Hematopoietic multipotent progenitor cell treated with erythropoietin and hydrocortisone succinate and interleukin-3 and kit ligand, for 15 days (in vitro differentiated cells): ENCODE measurements at regions not wholly inside any gene's neighbourhood (a gene's known extent, or its start where the extent isn't known, plus 50 kb on each side); places are given as distances from the start of the nearest gene placed in this dataset.
"Not testable (repeated sequence)": the region's sequence is repeated elsewhere in the genome, so short reads cannot be mapped to it uniquely, and the experiment has no call there.

Experiments used
- DNase-seq: peaks from one replicate; pipeline ENCODE4 v3.0.0-alpha.2; 2015; ENCODE audit warnings: low spot score

DNA sequence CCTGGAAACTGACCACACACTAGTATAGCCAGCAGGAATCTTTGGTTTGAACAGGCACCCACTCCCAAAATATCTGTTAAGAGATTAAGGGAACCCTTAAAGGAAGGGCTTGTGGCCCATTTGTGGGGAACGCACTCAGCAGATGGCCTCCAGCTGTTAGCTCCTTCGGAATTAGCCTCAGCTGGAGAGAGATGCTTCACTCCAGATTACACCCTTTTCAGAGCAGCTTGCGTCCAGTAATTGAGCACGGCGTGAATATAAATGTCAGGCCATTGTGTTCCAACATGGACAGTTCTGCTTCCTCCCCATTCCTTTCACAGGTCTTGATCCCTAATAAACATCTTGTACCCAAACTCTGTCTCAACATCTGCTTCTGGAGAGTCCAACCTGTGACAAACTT lies 397.8 kb downstream of the SEC23A start:
- DNase-seq = no peak

DNA sequence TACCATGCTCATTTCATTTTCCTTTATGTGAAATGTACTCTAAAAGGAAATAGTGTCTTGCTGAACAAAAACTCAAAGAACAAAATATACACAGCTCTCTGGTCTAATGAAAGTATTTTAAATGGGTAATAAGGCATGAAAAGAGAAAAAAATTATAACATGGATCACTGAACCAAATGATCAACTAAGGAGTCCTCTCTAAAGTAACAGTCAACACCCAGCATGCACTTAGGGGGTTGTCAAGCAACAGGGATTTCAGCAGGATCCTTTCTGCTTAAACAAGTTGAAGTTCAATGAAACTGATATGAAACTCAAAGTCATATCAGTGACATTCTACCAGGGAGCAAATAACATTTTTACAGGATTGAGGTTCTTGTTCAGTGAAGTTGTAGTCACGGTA lies 398.8 kb downstream of the SEC23A start:
- DNase-seq = no peak

DNA sequence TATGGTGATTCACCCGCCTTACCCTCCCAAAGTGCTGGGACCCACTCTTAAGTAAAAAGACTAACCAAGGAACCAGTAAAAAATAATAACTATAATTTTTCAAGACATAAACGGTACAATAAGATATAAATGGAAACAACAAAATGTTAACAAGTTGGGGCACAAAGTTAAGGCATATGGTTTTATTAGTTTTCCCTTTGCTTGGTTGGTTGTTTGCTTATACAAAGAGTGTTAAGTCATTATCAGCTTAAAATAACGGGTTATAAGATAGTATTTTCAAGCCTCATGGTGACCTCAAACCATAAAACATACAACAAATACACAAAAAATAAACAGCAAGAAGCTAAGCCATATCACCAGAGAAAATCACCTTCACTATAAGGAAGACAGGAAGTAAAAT lies 406.1 kb downstream of the SEC23A start:
- no peak for DNase-seq

- DNase-seq = no peak
Measured at GRCh38 chr14:38693423-38693822, 409.6 kb downstream of the SEC23A start.

DNA sequence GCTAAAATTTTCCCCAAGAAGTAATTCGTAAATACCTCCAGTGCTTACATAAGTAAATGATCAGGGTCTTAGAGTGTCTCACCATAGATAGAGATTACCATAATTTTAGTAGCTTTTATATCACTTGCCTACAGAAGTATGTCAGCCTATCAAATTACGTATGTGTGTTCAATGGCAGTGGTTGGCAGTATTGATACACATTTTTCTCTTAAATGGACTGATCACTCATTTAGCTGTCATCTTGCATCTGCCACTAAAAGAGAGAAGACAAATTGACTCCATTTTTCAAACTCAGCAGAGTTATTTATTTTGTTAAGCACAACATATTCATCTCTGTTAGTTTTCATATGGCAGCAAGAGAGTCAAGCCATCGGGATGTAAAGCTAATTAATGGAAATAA lies 413.1 kb upstream of the CLEC14A start:
- no peak for DNase-seq

DNA sequence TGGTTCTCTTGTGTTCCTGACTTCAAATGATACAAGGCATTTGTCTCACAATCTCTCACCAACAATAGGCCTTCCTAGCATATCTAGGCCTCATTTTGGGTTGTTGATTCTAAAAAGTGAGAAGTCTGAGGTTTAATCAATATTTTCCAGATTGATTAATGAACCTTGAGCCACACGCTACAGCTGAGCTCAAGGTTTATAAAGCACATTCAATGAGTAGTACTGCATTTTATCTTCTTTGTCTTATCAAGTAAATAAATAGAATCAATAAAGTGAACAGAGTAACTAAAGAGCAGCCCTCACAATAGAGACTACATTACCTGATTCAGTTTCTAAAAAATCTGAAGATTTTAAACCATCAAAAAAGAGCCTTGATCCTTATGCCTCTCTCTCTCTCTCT lies 407.5 kb upstream of the CLEC14A start:
- DNase-seq = no peak

DNA sequence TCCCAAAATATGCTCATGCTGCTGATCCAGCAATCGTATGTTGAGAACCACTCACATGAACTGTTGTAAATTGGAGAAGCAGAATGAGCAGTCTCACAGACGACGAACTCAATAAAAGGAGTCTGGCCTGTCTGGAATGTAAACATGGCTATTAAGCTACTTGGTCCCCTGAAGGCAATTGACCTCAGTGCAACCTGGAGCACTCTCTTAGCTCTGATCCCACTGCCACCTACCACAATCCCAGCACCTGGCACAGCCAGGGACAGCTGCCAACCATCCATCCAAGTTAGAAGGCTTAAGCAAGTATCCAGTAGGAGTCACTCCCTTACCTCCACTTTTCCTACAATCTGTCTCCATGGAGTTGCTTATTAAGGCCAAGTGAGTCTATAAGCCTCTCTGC lies 406.9 kb upstream of the CLEC14A start:
- DNase-seq = no peak

DNA sequence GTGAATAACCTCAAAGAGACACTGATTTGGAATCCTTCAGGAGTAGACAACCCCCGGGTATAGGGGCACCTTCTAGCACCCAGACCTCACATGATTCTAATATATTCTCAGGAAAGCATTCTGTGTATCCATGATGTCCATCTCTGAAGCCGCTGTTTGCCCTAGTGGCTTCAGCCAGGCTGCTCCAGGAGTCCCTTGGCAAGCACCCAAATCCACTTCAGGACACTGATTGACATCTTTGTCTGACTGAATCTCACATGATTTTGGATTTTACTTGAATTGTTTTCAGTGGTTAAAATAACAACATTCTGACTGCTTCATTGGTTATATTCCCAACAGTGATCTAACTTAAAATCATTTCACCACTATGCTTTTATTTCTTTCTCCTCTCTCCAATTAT lies 390.5 kb upstream of the CLEC14A start:
- DNase-seq = no peak

DNA sequence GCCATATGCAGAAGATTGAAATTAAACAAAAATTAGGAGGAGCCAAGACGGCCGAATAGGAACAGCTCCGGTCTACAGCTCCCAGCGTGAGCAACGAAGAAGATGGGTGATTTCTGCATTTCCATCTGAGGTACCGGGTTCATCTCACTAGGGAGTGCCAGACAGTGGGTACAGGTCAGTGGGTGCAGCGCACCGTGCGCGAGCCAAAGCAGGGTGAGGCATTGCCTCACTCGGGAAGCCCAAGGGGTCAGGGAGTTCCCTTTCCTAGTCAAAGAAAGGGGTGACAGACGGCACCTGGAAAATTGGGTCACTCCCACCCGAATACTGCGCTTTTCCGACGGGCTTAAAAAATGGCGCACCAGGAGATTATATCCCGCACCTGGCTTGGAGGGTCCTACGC lies 379.0 kb upstream of the CLEC14A start:
- not testable (repeated sequence) for DNase-seq

DNA sequence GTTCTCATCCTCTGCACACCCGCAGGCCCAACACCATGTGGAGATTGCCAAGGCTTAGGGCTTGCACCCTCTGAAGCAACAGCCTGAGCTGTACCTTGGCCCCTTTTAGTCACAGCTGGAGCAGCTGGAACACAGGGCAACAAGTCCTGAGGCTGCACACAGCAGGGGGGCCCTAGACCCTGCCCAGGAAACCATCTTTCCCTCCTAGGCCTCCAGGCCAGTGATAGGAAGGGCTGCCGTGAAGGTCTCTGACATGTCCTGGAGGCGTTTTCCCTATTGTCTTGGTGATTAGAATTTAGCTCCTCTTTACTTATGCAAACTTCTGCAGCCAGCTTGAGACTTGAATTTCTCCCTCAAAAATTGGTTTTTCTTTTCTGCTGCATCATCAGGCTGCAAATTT lies 373.5 kb upstream of the CLEC14A start:
- no peak for DNase-seq

DNA sequence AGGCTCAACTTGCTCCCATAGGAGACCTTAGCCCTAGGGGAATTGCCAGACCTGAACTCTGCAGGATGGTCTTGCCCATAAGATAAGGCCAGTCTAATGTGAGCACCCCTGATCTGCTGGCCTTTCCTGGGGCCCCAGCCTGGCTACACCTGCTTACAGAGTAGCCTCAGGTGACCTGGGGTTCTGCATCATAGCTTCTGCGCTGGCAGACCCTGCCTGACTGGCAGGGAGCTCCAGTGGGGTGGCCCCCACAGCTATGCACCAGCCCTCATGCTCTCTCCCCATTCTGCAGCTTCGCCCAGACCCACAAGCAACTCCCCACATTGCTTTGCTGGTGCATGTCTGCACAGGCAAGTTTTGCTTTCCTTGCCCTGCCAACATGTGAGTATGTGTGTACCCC lies 371.3 kb upstream of the CLEC14A start:
- no peak for DNase-seq

DNA sequence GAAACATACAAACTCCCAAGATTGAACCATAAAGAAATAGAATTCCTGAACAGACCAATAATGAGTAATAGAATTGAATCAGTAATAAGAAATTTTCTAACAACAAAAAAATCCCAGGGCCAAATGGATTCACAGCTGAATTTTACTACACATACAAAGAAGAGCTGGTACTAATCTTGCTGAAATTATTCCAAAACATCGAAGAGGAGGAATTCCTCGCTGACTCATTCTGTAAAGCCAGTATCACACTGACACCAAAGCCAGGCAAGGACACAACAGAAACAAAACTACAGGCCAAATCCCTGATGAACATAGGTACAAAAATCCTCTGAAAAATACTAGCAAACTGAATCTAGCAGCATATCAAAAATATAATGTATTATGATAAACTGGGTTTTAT lies 367.8 kb upstream of the CLEC14A start:
- DNase-seq = no peak

- DNase-seq = no peak
Measured at GRCh38 chr14:38618514-38618913, 362.6 kb upstream of the CLEC14A start.

- DNase-seq = no peak
Measured at GRCh38 chr14:38616959-38617358, 361.1 kb upstream of the CLEC14A start.

DNA sequence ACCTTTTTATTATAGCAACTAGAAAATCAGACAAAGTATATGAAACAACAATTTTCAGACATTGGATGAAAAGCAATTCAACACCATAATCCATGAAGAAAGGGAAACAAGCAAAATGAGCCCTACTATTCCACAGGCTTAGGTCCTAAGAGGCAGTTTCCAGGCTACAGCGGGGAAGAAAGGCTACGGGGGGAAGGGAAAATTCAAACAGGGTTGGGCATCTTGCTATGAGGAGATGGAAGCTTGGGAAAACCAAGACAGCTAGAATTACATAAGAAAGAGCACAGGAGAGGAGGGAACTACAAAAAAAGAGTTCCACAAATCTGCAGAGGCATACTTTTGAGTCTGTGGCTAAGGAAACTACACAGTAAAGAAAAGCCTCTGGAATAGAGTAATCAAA lies 356.0 kb upstream of the CLEC14A start:
- DNase-seq = no peak

DNA sequence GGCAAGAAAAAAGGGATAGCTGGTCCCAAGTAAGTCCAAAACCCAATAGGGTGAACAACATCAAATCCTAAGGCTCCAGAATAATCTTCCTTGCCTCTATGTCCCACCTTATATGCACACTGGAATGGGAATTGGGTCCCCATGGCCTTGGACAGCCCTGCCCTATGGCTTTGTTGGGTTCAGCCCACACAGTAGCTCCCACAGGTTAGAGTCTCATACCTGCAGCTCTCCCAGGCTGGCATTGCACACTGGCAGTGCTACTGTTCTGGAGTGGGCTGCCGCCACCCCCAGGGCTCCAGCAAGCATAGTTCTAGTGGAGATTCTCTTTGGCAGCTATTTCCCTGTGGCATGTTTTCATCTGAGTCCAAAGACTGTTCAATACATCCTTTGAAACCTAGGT lies 352.4 kb upstream of the CLEC14A start:
- DNase-seq = no peak

- no peak for DNase-seq
Measured at GRCh38 chr14:38605193-38606114, 349.6 kb upstream of the CLEC14A start.

- DNase-seq = not testable (repeated sequence)
Measured at GRCh38 chr14:38600572-38600971, 344.7 kb upstream of the CLEC14A start.

DNA sequence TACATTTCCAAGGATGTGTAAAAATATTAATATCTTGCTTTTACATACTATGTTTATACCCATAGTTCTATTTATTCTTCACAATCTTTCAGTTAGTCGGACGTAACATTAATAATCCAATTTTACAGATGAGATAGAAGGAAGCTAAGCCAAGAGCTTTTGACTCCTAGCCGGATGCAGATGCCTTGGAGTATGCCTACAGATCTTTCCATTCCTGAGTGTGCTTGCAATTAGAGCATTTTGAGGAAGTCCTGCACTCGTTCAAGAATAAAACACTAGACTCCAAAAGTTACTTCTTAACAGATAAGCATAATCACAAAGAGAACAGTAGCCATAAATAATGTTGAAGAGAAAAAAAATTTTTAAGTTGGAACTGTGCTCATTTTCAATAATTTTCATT lies 337.6 kb upstream of the CLEC14A start:
- DNase-seq = no peak

DNA sequence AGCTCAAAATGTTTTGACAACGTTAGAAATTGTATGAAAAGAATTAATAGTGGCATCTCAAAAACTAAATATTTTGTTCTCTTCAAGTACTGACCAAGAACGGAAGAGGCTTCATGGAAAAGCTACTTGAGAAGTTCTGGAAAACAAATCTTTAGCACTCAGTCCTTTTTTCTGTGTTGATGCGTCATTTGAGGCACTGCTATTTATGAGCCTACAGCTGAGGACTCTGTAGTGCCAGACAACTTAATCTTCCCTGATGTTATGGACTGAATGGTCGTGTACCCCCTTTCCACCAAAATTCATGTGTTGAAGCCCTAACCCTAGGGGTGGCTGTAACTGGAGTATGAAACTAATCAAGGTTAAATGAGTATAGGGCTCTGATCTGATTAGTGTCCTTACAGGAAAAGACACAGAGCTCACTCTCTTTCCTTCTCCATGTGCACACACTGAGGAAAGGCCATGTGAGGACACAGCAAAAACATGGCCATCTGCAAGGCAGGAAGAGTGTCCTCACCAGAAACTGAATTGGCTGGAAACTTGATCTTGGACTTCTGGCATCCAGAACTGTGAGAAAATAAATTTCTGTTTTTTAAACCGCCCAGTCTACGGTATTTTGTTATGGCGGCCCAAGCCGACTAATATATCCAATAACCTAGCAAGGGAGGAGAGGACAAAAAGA lies 337.0 kb upstream of the CLEC14A start:
- DNase-seq = no peak

DNA sequence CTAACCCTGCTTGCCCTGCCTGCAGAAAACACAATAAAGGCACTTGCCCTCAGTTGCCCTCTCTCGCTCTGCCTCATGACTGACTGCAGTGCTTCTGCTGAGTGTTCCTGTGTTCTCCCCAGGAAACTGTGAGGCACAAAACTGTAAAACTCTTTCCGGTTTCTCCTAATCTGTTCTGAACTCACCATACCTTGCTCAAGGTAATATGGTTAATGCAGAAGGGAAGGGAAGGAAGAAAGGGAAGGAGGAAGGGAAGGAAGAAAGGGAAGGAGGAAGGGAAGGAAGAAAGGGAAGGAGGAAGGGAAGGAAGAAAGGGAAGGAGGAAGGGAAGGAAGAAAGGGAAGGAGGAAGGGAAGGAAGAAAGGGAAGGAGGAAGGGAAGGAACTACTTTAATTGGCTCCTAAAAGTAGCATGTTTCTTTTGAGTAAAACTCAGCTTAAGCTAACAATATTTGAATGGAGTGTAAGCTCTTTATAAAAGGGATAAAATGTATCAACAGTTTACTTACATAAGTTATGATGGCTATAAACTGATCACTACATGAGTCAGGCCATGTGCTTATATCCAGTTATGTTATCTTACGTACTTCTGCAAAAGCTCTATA lies 334.0 kb upstream of the CLEC14A start:
- DNase-seq = no peak

DNA sequence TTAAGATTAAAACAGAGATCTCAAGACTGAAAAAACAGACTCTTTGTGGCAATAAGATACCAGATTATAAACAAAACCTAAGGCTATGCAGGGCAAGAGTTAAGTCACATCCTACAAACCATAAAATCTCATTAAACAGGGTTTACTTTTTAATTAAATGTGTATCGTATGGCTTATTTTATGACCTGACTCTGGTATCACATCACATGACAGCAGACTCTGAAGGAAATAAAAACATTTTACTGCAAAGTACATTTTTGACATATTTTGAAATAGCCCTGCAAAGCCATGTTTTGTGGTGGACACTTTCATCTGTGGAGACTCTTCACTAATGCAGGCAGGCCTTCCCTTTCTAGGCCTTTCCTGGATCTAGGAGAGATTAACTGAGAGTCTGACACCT lies 327.6 kb upstream of the CLEC14A start:
- DNase-seq = no peak

GRCh38 chr14:38578278-38578681 lies 322.4 kb upstream of the CLEC14A start:
- no peak for DNase-seq
